Mesothelial cell of epicardium (in vitro differentiated cells): ENCODE measurements at regions not wholly inside any gene's neighbourhood (a gene's known extent, or its start where the extent isn't known, plus 50 kb on each side); places are given as distances from the start of the nearest gene placed in this dataset.

Experiments used
- DNase-seq, 2 experiments: peaks; one replicate each; pipeline ENCODE4 v3.0.0; 2021; ENCODE audit warnings: low spot score in 2 of 2; ENCODE audit not compliant: unreplicated experiment in 2 of 2
- H3K27ac Mint-ChIP-seq: 2 replicates; pipeline ENCODE4 v1.8.0; 2021; ENCODE audit warnings: mixed read lengths
- H3K27me3 Mint-ChIP-seq: 2 replicates; pipeline ENCODE4 v1.8.0; 2021; ENCODE audit warnings: low read depth, mixed read lengths
- H3K36me3 Mint-ChIP-seq: 2 replicates; pipeline ENCODE4 v1.8.0; 2021; ENCODE audit warnings: mixed read lengths
- H3K4me1 Mint-ChIP-seq: 2 replicates; pipeline ENCODE4 v1.8.0; 2021; ENCODE audit warnings: mixed read lengths
- H3K4me3 Mint-ChIP-seq: 2 replicates; pipeline ENCODE4 v1.8.0; 2021; ENCODE audit warnings: mild to moderate bottlenecking, moderate library complexity, mixed read lengths
- H3K9me3 Mint-ChIP-seq: 2 replicates; pipeline ENCODE4 v1.8.0; 2021; ENCODE audit warnings: mixed read lengths
- TF ChIP-seq, protein P1 (sequence below): fragments of 200-600 bp; sonication (generic); IDR thresholded peaks from one replicate; pipeline ENCODE4 v1.5.0; 2021; ENCODE audit warnings: antibody characterized with exemption; ENCODE audit not compliant: unreplicated experiment

DNA sequence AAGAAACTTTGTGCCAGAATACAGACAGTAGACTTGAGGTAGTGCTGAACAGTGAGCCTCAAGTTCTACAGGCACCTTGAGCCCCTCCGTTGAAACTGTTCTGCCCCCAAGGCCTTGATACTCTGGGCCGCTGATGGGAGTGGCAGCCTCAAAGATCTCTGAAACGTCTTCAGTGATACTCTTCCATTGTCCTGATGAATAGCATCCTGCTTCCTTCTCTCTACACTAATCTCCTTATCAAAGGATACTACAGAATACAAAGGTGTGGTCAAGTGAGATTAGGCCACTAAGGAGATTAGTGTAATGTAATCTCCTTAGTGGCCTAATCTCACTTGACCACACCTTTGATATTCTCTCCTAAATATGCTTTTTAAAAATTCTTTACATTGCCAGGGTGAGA, 419.8 kb upstream of the SEL1L start:
- Mint-ChIP-seq H3K9me3 (peaks cover 14% of the 10 kb centered on the region), H3K4me1 (peaks cover 12% of the 10 kb centered on the region), H3K27ac (no peak overlapping the region), H3K27me3 (no peaks in the 10 kb centered on the region), H3K36me3 (no peaks in the 10 kb centered on the region), H3K4me3 (no peak overlapping the region)
- TF ChIP-seq, protein P1, sequence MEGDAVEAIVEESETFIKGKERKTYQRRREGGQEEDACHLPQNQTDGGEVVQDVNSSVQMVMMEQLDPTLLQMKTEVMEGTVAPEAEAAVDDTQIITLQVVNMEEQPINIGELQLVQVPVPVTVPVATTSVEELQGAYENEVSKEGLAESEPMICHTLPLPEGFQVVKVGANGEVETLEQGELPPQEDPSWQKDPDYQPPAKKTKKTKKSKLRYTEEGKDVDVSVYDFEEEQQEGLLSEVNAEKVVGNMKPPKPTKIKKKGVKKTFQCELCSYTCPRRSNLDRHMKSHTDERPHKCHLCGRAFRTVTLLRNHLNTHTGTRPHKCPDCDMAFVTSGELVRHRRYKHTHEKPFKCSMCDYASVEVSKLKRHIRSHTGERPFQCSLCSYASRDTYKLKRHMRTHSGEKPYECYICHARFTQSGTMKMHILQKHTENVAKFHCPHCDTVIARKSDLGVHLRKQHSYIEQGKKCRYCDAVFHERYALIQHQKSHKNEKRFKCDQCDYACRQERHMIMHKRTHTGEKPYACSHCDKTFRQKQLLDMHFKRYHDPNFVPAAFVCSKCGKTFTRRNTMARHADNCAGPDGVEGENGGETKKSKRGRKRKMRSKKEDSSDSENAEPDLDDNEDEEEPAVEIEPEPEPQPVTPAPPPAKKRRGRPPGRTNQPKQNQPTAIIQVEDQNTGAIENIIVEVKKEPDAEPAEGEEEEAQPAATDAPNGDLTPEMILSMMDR, result no peak
- no peak for DNase-seq

GRCh38 chr14:81955123-81955522, 421.5 kb upstream of the SEL1L start:
- H3K4me3 Mint-ChIP-seq, result no peak overlapping the region
- H3K36me3 Mint-ChIP-seq, result no peaks in the 10 kb centered on the region
- peaks cover 12% of the 10 kb centered on the region for H3K4me1 Mint-ChIP-seq
- DNase-seq, result no peak
- H3K9me3 Mint-ChIP-seq, result peaks cover 19% of the 10 kb centered on the region
- no peak overlapping the region for H3K27ac Mint-ChIP-seq
- no peaks in the 10 kb centered on the region for H3K27me3 Mint-ChIP-seq
- TF ChIP-seq, protein P1, result no peak

DNA sequence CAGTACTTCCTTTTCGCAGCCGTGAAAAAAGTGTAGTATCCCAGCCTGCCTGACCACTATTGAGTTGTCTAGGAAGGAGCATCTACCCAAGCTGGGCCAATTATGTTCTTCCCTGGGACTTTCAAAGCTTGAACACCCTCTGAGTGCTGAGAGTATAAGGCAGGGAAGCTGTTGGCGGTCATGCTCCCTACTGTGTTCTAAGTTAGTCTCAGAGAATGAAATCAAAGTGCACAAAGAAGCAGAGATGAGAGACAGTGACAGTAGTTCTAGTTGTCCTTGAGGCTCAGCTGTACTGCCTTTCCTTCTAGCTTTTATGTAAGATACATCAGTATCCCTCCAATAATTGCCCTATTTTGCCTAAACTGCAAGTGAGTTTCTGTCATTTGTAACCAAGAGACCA, 427.1 kb upstream of the SEL1L start:
- Mint-ChIP-seq H3K36me3 (no peaks in the 10 kb centered on the region), H3K4me1 (peaks cover 2% of the 10 kb centered on the region), H3K27ac (no peak overlapping the region), H3K4me3 (no peak overlapping the region), H3K27me3 (no peaks in the 10 kb centered on the region), H3K9me3 (peaks cover 10% of the 10 kb centered on the region)
- TF ChIP-seq, protein P1, result no peak
- no peak for DNase-seq

- H3K27me3 Mint-ChIP-seq, result no peaks in the 10 kb centered on the region
- TF ChIP-seq, protein P1, result no peak
- no peak for DNase-seq
- H3K36me3 Mint-ChIP-seq, result peaks cover 5% of the 10 kb centered on the region
- peaks cover 31% of the 10 kb centered on the region for H3K9me3 Mint-ChIP-seq
- H3K27ac Mint-ChIP-seq, result no peak overlapping the region
- H3K4me1 Mint-ChIP-seq, result no peaks in the 10 kb centered on the region
- H3K4me3 Mint-ChIP-seq, result no peak overlapping the region
Measured at GRCh38 chr14:81963846-81964245, 430.2 kb upstream of the SEL1L start.

GRCh38 chr14:81970307-81970706, 436.7 kb upstream of the SEL1L start:
- no peak for DNase-seq
- no peak overlapping the region for H3K4me3 Mint-ChIP-seq
- no peak overlapping the region for H3K27ac Mint-ChIP-seq

More at GRCh38 chr14:81970307-81970706, 436.7 kb upstream of the SEL1L start:
- Mint-ChIP-seq H3K36me3 (peaks cover 11% of the 10 kb centered on the region), H3K9me3 (peaks cover 41% of the 10 kb centered on the region), H3K27me3 (no peaks in the 10 kb centered on the region), H3K4me1 (peaks cover 7% of the 10 kb centered on the region)
- TF ChIP-seq, protein P1, result no peak
